ENCODE measurements at regions not wholly inside any gene's neighbourhood (a gene's known extent, or its start where the extent isn't known, plus 50 kb on each side); places are given as distances from the start of the nearest gene placed in this dataset.

- H3K9me3 Mint-ChIP-seq: no peaks in the 10 kb centered on the region
- H3K4me3 Mint-ChIP-seq: no peak overlapping the region
- no peak for DNase-seq
- H3K27me3 Mint-ChIP-seq: peaks cover 16% of the 10 kb centered on the region
- ATAC-seq: no peak
- no peaks in the 10 kb centered on the region for H3K36me3 Mint-ChIP-seq (ENCODE audit: low read depth)
- H3K27ac Mint-ChIP-seq: no peak overlapping the region
- ChIA-PET POLR2A (no interaction called here), CTCF (interaction anchor here (1.0 to 1.4 kb wide), 2 partner anchors 10 to 19 kb away, joined by 3 read pairs; no protein-coding TSS in a partner anchor)
- intact Hi-C loops (cut with micrococcal nuclease): no loop called here
- H3K4me1 Mint-ChIP-seq (ENCODE audit: low read depth): peaks cover 2% of the 10 kb centered on the region
- TF ChIP-seq CTCF (IDR thresholded peaks at IDR 0.05): no peak
These were observed 54.8 kb upstream of the LARS2 start for GRCh38 chr3:45333549-45333948.

- Mint-ChIP-seq H3K9me3 (no peaks in the 10 kb centered on the region), H3K4me3 (no peak overlapping the region), H3K27me3 (peaks cover 7% of the 10 kb centered on the region), H3K27ac (no peak overlapping the region), H3K4me1 (ENCODE audit: low read depth) (no peaks in the 10 kb centered on the region), H3K36me3 (ENCODE audit: low read depth) (no peaks in the 10 kb centered on the region)
- CTCF ChIA-PET: no interaction called here
- intact Hi-C loops (cut with micrococcal nuclease): no loop called here
- POLR2A ChIA-PET: no interaction called here
- no peak for ATAC-seq
- no peak for TF ChIP-seq CTCF (IDR thresholded peaks at IDR 0.05)
- DNase-seq: no peak
These were observed 50.4 kb upstream of the LARS2 start for GRCh38 chr3:45337839-45338470.
